ENCODE measurements at regions not wholly inside any gene's neighbourhood (a gene's known extent, or its start where the extent isn't known, plus 50 kb on each side); places are given as distances from the start of the nearest gene placed in this dataset.

DNA sequence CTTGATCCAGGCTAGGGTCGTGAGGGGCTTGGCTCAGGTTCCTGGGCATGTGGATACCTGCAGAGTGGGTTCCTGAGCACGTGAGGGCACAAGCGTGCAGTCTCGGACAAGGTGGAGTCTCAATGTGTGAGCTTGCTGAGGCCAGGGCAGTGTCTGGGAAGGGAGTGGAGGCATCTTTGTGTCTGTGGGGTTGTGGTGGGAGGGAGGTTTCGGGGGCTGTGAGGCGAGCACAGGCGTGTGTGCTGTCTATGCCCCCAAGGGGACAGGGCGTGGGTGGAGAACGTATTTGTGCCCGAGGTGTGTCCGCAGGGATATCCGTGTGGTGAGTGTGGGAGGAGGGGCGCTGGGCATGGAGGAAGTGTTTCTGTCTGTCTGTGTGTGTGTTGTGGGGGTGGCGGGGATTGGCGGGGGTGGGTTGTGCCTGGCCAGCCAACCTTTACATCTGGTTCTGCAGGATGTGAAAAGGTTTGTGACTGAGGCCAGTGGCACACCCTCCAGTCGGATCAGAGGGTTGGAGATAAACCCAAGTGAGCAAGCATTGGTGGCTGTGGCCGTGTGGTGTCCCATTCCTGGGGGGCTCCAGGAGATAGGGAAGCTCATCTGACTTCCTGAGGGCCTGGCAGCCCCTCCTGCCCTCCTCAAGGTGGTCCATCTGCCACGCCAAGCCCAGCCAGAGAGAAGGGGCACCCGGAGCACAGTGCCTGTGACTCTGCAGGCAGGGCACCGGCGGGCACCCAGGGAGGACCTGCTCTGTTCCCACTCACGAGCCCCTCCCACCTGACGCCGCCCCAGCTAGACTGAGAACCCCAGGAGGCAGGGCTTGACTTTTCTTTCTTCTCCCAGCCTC is 57.1 kb downstream of the ZFP36L2 start:
- peaks cover 33% of the 10 kb centered on the region for H3K4me1 ChIP-seq (ENCODE audit: insufficient read depth, low read length, poor library complexity, severe bottlenecking)
- H3K4me2 ChIP-seq (ENCODE audit: low read depth, low read length, poor library complexity, severe bottlenecking), result no peak overlapping the region
- H3K27me3 ChIP-seq (ENCODE audit: insufficient read depth, low read length, poor library complexity, severe bottlenecking), result no peaks in the 10 kb centered on the region
- H3K36me3 ChIP-seq (ENCODE audit: insufficient read depth, low read length), result no peaks in the 10 kb centered on the region
- peak overlapping the region; percentile 23 for H3K9ac ChIP-seq (ENCODE audit: low read depth, low read length, poor library complexity, severe bottlenecking)
- H4K20me1 ChIP-seq (ENCODE audit: insufficient read depth, low read length, poor library complexity, severe bottlenecking), result no peaks in the 10 kb centered on the region
- H3K9me3 ChIP-seq (ENCODE audit: insufficient read depth, low read depth, low read length), result peaks cover 1% of the 10 kb centered on the region; the same call in 1 of the 2 replicates
- TF ChIP-seq CTCF (conservative IDR thresholded peaks at IDR 0.05; ENCODE audit: low read length) (no peak), EZH2phosphoT487 (IDR thresholded peaks at IDR 0.05; ENCODE audit: borderline replicate concordance) (no peak)
- no peak overlapping the region for H3K4me3 ChIP-seq (ENCODE audit: low read length, poor library complexity, severe bottlenecking)
- no peaks in the 10 kb centered on the region for H3K9me2 ChIP-seq (replicated peaks; ENCODE audit: low read depth, low read length)
- no peaks in the 10 kb centered on the region for H3K79me2 ChIP-seq (ENCODE audit: insufficient read depth, low read length)
- no peaks in the 10 kb centered on the region for H3F3A ChIP-seq (ENCODE audit: low read depth)
- peak overlapping the region; percentile 38; the same call in 1 of the 2 replicates for H2AFZ ChIP-seq (ENCODE audit: low read length)

GRCh38 chr2:43168016-43168369 is 58.4 kb downstream of the ZFP36L2 start:
- no peaks in the 10 kb centered on the region for H4K20me1 ChIP-seq (ENCODE audit: insufficient read depth, low read length, poor library complexity, severe bottlenecking)

GRCh38 chr2:43165378-43166069 is 60.9 kb downstream of the ZFP36L2 start:
- H3K4me2 ChIP-seq (ENCODE audit: low read depth, low read length, poor library complexity, severe bottlenecking), result no peak overlapping the region
- TF ChIP-seq EZH2phosphoT487 (IDR thresholded peaks at IDR 0.05; ENCODE audit: borderline replicate concordance) (no peak), CTCF (conservative IDR thresholded peaks at IDR 0.05; ENCODE audit: low read length) (peak; percentile 56)
- H4K20me1 ChIP-seq (ENCODE audit: insufficient read depth, low read length, poor library complexity, severe bottlenecking), result no peaks in the 10 kb centered on the region
- H3K79me2 ChIP-seq (ENCODE audit: insufficient read depth, low read length), result no peaks in the 10 kb centered on the region
- H3K27me3 ChIP-seq (ENCODE audit: insufficient read depth, low read length, poor library complexity, severe bottlenecking), result no peaks in the 10 kb centered on the region
- H3K9me3 ChIP-seq (ENCODE audit: insufficient read depth, low read depth, low read length), result no peaks in the 10 kb centered on the region
- no peaks in the 10 kb centered on the region for H3F3A ChIP-seq (ENCODE audit: low read depth)
- no peak overlapping the region for H3K4me3 ChIP-seq (ENCODE audit: low read length, poor library complexity, severe bottlenecking)
- no peaks in the 10 kb centered on the region for H3K9me2 ChIP-seq (replicated peaks; ENCODE audit: low read depth, low read length)
- H3K9ac ChIP-seq (ENCODE audit: low read depth, low read length, poor library complexity, severe bottlenecking), result no peak overlapping the region
- no peaks in the 10 kb centered on the region for H3K36me3 ChIP-seq (ENCODE audit: insufficient read depth, low read length)
- peaks cover 28% of the 10 kb centered on the region for H3K4me1 ChIP-seq (ENCODE audit: insufficient read depth, low read length, poor library complexity, severe bottlenecking)
- H2AFZ ChIP-seq (ENCODE audit: low read length), result no peak overlapping the region

More at GRCh38 chr2:43168016-43168369, 58.4 kb downstream of the ZFP36L2 start:
- Histone ChIP-seq H3K4me3 (ENCODE audit: low read length, poor library complexity, severe bottlenecking) (no peak overlapping the region), H3K79me2 (ENCODE audit: insufficient read depth, low read length) (no peaks in the 10 kb centered on the region), H3K9me3 (ENCODE audit: insufficient read depth, low read depth, low read length) (no peaks in the 10 kb centered on the region), H3K9me2 (replicated peaks; ENCODE audit: low read depth, low read length) (no peaks in the 10 kb centered on the region), H3K4me1 (ENCODE audit: insufficient read depth, low read length, poor library complexity, severe bottlenecking) (peaks cover 33% of the 10 kb centered on the region), H3K36me3 (ENCODE audit: insufficient read depth, low read length) (no peaks in the 10 kb centered on the region), H3K9ac (ENCODE audit: low read depth, low read length, poor library complexity, severe bottlenecking) (peak overlapping the region; percentile 23), H3K27me3 (ENCODE audit: insufficient read depth, low read length, poor library complexity, severe bottlenecking) (no peaks in the 10 kb centered on the region), H3K4me2 (ENCODE audit: low read depth, low read length, poor library complexity, severe bottlenecking) (no peak overlapping the region), H2AFZ (ENCODE audit: low read length) (no peak overlapping the region), H3F3A (ENCODE audit: low read depth) (no peaks in the 10 kb centered on the region)
- TF ChIP-seq CTCF (conservative IDR thresholded peaks at IDR 0.05; ENCODE audit: low read length), result no peak
- TF ChIP-seq EZH2phosphoT487 (IDR thresholded peaks at IDR 0.05; ENCODE audit: borderline replicate concordance), result no peak

All from Loucy (cell line).